Uterus (tissue), 2 donors: ENCODE measurements at regions not wholly inside any gene's neighbourhood (a gene's known extent, or its start where the extent isn't known, plus 50 kb on each side); places are given as distances from the start of the nearest gene placed in this dataset.

Source experiments
- POLR2A ChIP-seq, 2 donors: fragments of 450-650 bp; IDR thresholded peaks; one replicate each; pipeline ENCODE4 v1.6.1; 2016; ENCODE audit warnings: antibody characterized with exemption in 2 of 2, mild to moderate bottlenecking in 1 of 2, moderate library complexity in 1 of 2
- TF ChIP-seq, protein P1 (sequence below), 4 experiments: fragments of 200-600 bp in 2 of 4; fragments of 450-650 bp in 2 of 4; sonication (generic) in 2 of 4; IDR thresholded peaks; one replicate each; pipeline ENCODE4 v1.5.1; 2016 to 2019; ENCODE audit warnings: antibody characterized with exemption in 4 of 4, mild to moderate bottlenecking in 2 of 4, moderate library complexity in 1 of 4

DNA sequence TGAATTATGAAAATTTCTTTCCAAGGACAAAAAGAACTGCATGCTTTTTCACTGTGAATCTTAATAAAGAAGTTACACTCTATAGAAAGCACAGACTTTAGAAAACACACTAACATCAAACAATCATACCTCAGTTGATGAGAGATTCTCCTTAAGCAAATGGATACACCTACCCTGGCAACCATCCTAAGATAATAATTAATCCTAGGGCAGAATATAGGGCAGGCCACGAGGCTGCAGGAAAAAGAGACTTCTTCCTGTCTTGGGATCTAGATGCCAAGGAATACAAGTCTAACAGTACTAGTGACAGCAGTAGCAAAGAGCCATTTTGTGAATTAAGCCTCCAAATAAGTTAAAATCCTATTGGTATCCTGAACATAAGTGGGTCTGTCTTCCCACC is 395.4 kb downstream of the EFNA5 start:
- TF ChIP-seq, protein P1, sequence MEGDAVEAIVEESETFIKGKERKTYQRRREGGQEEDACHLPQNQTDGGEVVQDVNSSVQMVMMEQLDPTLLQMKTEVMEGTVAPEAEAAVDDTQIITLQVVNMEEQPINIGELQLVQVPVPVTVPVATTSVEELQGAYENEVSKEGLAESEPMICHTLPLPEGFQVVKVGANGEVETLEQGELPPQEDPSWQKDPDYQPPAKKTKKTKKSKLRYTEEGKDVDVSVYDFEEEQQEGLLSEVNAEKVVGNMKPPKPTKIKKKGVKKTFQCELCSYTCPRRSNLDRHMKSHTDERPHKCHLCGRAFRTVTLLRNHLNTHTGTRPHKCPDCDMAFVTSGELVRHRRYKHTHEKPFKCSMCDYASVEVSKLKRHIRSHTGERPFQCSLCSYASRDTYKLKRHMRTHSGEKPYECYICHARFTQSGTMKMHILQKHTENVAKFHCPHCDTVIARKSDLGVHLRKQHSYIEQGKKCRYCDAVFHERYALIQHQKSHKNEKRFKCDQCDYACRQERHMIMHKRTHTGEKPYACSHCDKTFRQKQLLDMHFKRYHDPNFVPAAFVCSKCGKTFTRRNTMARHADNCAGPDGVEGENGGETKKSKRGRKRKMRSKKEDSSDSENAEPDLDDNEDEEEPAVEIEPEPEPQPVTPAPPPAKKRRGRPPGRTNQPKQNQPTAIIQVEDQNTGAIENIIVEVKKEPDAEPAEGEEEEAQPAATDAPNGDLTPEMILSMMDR (IDR thresholded peaks at IDR 0.05) = no peak
- no peak for TF ChIP-seq POLR2A (IDR thresholded peaks at IDR 0.05)
